Memory B cell (primary cell): ENCODE measurements at regions not wholly inside any gene's neighbourhood (a gene's known extent, or its start where the extent isn't known, plus 50 kb on each side); places are given as distances from the start of the nearest gene placed in this dataset.
"Not testable (repeated sequence)": the region's sequence is repeated elsewhere in the genome, so short reads cannot be mapped to it uniquely, and the experiment has no call there.

ENCODE experiments used
- ATAC-seq: fragments of 150-1000 bp; cut with Tn5 transposase; 2 replicates; pipeline ENCODE4 v1.10.0; 2021; ENCODE audit warnings: low read depth, mild to moderate bottlenecking, moderate library complexity
- DNase-seq, 2 donors: peaks; one replicate each; pipeline ENCODE4 v3.0.0; 2022; ENCODE audit warnings: low spot score in 2 of 2
- H3K27ac Mint-ChIP-seq: one replicate; pipeline ENCODE4 v1.8.0; 2022; ENCODE audit warnings: mild to moderate bottlenecking, moderate library complexity, mixed read lengths
- H3K27me3 Mint-ChIP-seq: one replicate; pipeline ENCODE4 v1.8.0; 2022; ENCODE audit warnings: mixed read lengths
- H3K36me3 Mint-ChIP-seq: one replicate; pipeline ENCODE4 v1.8.0; 2022; ENCODE audit warnings: mild to moderate bottlenecking, mixed read lengths
- H3K4me1 Mint-ChIP-seq: one replicate; pipeline ENCODE4 v1.8.0; 2022; ENCODE audit warnings: mixed read lengths
- H3K4me3 Mint-ChIP-seq: one replicate; pipeline ENCODE4 v1.8.0; 2022; ENCODE audit warnings: mild to moderate bottlenecking, moderate library complexity, mixed read lengths
- H3K9me3 Mint-ChIP-seq: one replicate; pipeline ENCODE4 v1.8.0; 2022; ENCODE audit warnings: mixed read lengths

- peaks cover 4% of the 10 kb centered on the region for H3K27me3 Mint-ChIP-seq
- DNase-seq, result no peak
- no peaks in the 10 kb centered on the region for H3K36me3 Mint-ChIP-seq
- H3K4me1 Mint-ChIP-seq, result peaks cover 16% of the 10 kb centered on the region
- H3K4me3 Mint-ChIP-seq, result no peak overlapping the region
- no peaks in the 10 kb centered on the region for H3K9me3 Mint-ChIP-seq
- no peak for ATAC-seq
- H3K27ac Mint-ChIP-seq, result no peak overlapping the region
These were observed 80.7 kb upstream of the CCDC167 start for GRCh38 chr6:37580176-37580955.

DNA sequence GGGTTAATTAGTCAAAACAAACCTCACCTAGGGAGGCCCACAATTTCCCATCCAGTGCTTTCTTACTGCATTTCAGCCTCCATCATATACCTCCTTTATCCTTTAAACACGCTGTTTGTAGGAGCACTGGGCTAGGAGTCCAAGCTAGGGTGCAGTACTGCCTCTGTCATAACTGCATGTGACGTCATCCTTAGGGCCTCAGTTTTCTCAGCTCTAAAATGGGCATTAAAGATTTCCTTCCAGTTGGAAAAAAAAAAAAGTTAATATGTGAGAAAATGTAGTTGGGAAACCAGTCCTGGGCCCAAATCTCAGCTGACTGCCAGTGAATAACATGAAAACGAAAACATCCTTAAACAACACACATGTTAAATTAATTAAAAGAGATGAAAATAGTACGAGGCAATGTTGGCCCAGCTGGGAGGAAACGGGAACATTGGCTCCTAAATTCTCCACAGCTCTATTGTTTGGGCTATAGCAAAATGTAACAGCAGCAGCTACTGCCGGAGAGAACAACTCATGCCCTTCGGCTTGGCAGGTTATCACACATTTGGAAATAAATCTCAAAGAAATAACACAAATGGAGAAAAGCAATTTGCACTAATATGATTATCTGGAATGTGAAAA, 79.9 kb upstream of the CCDC167 start:
- DNase-seq (no peak), ATAC-seq (no peak)
- no peaks in the 10 kb centered on the region for H3K36me3 Mint-ChIP-seq
- H3K4me1 Mint-ChIP-seq, result peaks cover 15% of the 10 kb centered on the region
- peaks cover 3% of the 10 kb centered on the region for H3K27me3 Mint-ChIP-seq
- H3K27ac Mint-ChIP-seq, result no peak overlapping the region
- H3K4me3 Mint-ChIP-seq, result no peak overlapping the region
- H3K9me3 Mint-ChIP-seq, result no peaks in the 10 kb centered on the region

GRCh38 chr6:37578104-37578503, 78.4 kb upstream of the CCDC167 start:
- DNase-seq, result no peak
- H3K9me3 Mint-ChIP-seq, result no peaks in the 10 kb centered on the region
- no peak overlapping the region for H3K27ac Mint-ChIP-seq
- peaks cover 3% of the 10 kb centered on the region for H3K27me3 Mint-ChIP-seq
- peaks cover 7% of the 10 kb centered on the region for H3K4me1 Mint-ChIP-seq
- H3K4me3 Mint-ChIP-seq, result no peak overlapping the region
- ATAC-seq, result no peak
- no peaks in the 10 kb centered on the region for H3K36me3 Mint-ChIP-seq

- no peaks in the 10 kb centered on the region for H3K9me3 Mint-ChIP-seq
- H3K27ac Mint-ChIP-seq, result no peak overlapping the region
- H3K4me1 Mint-ChIP-seq, result peaks cover 4% of the 10 kb centered on the region
- ATAC-seq (no peak), DNase-seq (no peak)
- H3K36me3 Mint-ChIP-seq, result no peaks in the 10 kb centered on the region
- no peak overlapping the region for H3K4me3 Mint-ChIP-seq
- peaks cover 3% of the 10 kb centered on the region for H3K27me3 Mint-ChIP-seq
These were observed 76.6 kb upstream of the CCDC167 start for GRCh38 chr6:37576336-37576737.

DNA sequence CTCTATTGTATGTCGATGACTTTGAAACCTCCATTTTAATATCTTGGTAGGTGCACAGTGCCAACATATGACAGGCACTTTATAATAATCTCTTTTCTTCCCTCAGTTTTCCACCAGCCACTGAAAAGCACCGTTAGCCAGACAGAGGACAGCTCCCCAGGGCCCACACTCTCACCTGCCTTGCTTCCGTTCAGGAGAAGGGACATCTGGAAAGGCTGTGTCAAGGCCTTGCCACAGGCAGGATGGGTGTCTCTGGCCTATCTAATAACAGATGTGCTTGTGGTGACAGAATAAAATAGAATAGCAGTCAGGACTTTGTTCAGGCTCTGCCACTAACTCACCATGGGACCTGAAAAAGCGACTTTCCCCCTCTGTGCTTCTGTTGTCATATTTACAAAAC, 75.5 kb upstream of the CCDC167 start:
- no peaks in the 10 kb centered on the region for H3K36me3 Mint-ChIP-seq
- DNase-seq (no peak), ATAC-seq (no peak)
- H3K27me3 Mint-ChIP-seq, result peaks cover 3% of the 10 kb centered on the region
- no peak overlapping the region for H3K4me3 Mint-ChIP-seq
- H3K9me3 Mint-ChIP-seq, result no peaks in the 10 kb centered on the region
- H3K27ac Mint-ChIP-seq, result no peak overlapping the region
- H3K4me1 Mint-ChIP-seq, result peaks cover 6% of the 10 kb centered on the region

GRCh38 chr6:37572334-37572733, 72.6 kb upstream of the CCDC167 start:
- H3K4me1 Mint-ChIP-seq, result peaks cover 11% of the 10 kb centered on the region
- H3K27me3 Mint-ChIP-seq, result no peaks in the 10 kb centered on the region
- DNase-seq (no peak), ATAC-seq (no peak)
- H3K9me3 Mint-ChIP-seq, result no peaks in the 10 kb centered on the region
- H3K27ac Mint-ChIP-seq, result no peak overlapping the region
- H3K4me3 Mint-ChIP-seq, result no peak overlapping the region
- no peaks in the 10 kb centered on the region for H3K36me3 Mint-ChIP-seq

DNA sequence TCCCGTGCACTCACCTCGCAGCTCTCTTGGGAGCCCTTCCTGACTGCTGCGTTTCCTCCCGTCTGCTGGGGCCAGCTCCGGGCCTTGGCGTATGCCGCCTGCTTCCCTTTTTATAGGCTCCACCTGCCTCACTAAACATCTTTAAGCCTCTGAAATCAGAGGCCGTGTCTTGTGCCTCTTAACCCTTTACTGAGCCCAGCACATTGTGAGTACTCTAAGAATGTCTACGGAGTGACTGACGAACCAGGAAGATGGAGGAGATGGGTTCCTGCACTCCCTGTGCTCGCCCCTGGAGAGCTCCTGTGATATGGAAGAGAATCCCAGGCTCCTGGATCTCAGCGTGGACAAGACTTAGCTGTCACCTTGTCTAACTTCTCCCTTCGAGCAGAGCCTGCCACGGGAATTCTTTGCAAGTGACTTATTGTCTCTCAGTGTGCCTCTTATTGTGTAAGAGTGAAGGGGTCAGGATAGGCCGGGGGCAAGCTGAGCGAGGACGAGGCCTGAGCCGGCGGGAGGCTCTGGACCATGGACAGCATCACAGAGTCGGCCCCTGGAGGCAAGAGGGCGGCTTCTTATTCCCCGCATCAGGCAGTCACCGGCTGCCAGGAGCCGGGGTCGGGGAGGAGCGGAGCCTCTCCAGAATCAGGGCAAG, 70.9 kb upstream of the CCDC167 start:
- Mint-ChIP-seq H3K27ac (peak overlapping the region; percentile 2), H3K4me3 (no peak overlapping the region), H3K27me3 (no peaks in the 10 kb centered on the region), H3K4me1 (peaks cover 17% of the 10 kb centered on the region), H3K36me3 (no peaks in the 10 kb centered on the region), H3K9me3 (no peaks in the 10 kb centered on the region)
- peak; percentile 69 for ATAC-seq
- no peak for DNase-seq

GRCh38 chr6:37569743-37570481, 70.2 kb upstream of the CCDC167 start:
- no peak for ATAC-seq

GRCh38 chr6:37569317-37569716, 69.6 kb upstream of the CCDC167 start:
- Mint-ChIP-seq H3K36me3 (no peaks in the 10 kb centered on the region), H3K27me3 (no peaks in the 10 kb centered on the region), H3K27ac (peak overlapping the region; percentile 11)

More at GRCh38 chr6:37569743-37570481, 70.2 kb upstream of the CCDC167 start:
- H3K4me3 Mint-ChIP-seq, result no peak overlapping the region
- H3K36me3 Mint-ChIP-seq, result no peaks in the 10 kb centered on the region
- no peak overlapping the region for H3K27ac Mint-ChIP-seq
- no peaks in the 10 kb centered on the region for H3K27me3 Mint-ChIP-seq
- H3K9me3 Mint-ChIP-seq, result no peaks in the 10 kb centered on the region
- H3K4me1 Mint-ChIP-seq, result peaks cover 21% of the 10 kb centered on the region
- no peak for DNase-seq

GRCh38 chr6:37566950-37567349, 67.3 kb upstream of the CCDC167 start:
- no peak for DNase-seq
- Mint-ChIP-seq H3K36me3 (no peaks in the 10 kb centered on the region), H3K27me3 (no peaks in the 10 kb centered on the region), H3K9me3 (no peaks in the 10 kb centered on the region), H3K4me3 (peak overlapping the region; percentile 7), H3K4me1 (peaks cover 40% of the 10 kb centered on the region), H3K27ac (no peak overlapping the region)
- ATAC-seq, result no peak

More at GRCh38 chr6:37569317-37569716, 69.6 kb upstream of the CCDC167 start:
- DNase-seq (no peak), ATAC-seq (no peak)
- peaks cover 27% of the 10 kb centered on the region for H3K4me1 Mint-ChIP-seq
- H3K4me3 Mint-ChIP-seq, result no peak overlapping the region
- H3K9me3 Mint-ChIP-seq, result no peaks in the 10 kb centered on the region

GRCh38 chr6:37566111-37566949, 66.6 kb upstream of the CCDC167 start:
- Mint-ChIP-seq H3K4me1 (peaks cover 41% of the 10 kb centered on the region), H3K4me3 (peak overlapping the region; percentile 71), H3K27me3 (no peaks in the 10 kb centered on the region), H3K9me3 (no peaks in the 10 kb centered on the region), H3K36me3 (no peaks in the 10 kb centered on the region), H3K27ac (peak overlapping the region; percentile 96)
- peak; percentile 52 for ATAC-seq
- peak; percentile 81 to 88 for DNase-seq

DNA sequence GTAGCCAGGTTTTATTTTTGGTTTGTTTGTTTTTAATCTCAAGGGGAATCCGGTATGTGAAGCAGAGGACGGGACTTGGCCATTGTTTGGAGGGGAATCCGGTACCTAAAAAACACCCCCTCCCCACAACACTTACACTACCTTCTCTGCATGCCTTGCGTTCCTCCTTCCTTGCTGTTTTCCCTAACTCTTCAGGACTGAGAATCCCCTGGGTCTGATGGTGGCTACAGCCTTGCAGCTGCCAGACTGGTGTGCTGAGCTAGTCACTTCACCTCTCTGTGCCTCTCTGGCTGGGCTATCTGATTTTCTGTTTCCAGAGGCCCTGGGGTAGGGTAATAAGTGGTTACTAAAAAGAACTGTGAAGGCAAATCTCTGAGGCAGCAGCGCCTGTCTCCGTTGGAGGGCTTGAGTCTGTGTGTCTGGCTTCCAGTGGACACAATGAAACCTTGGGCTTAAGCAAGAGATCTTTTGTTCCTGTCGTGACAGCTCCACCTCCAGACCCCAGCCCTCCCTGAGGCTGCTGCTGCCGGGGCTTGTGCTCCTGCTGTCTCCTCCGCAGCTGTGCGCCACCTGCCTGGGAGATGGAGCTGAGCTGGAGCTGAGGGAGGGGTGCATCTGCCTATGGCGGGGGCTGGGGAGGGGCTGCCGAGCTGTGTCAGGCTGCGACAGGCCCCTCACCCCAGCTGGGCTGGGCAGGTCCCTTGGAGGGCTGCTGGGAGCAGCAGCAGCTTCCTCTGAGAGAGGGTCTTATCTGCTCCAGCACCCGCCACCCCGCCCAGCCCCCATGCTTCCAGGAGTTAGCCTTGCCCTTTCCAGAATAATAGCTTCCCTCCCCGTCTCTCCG, 65.8 kb upstream of the CCDC167 start:
- no peaks in the 10 kb centered on the region for H3K36me3 Mint-ChIP-seq
- no peaks in the 10 kb centered on the region for H3K9me3 Mint-ChIP-seq
- H3K4me3 Mint-ChIP-seq, result peak overlapping the region; percentile 71
- peaks cover 47% of the 10 kb centered on the region for H3K4me1 Mint-ChIP-seq
- peak overlapping the region; percentile 96 for H3K27ac Mint-ChIP-seq
- DNase-seq, result no peak
- H3K27me3 Mint-ChIP-seq, result no peaks in the 10 kb centered on the region
- no peak for ATAC-seq

DNA sequence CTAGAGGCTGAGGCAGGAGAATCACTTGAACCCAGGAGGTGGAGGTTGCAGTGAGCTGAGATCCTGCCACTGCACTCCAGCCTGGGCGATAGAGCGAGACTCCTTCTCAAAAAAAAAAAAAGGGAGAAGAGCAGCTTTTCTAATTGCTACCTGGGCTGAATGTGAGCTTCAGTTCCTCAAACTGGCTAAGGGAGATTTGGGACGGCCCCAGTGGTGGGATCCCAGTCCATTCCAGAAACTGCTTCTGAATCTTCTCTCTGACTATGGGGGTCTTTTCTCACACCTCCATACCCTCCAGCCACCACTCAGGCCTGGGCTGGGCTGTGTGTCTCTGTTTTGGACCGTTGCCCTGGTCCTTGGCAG, 63.2 kb upstream of the CCDC167 start:
- not testable (repeated sequence) for H3K9me3 Mint-ChIP-seq, H3K27me3 Mint-ChIP-seq, H3K4me3 Mint-ChIP-seq, DNase-seq, H3K36me3 Mint-ChIP-seq, ATAC-seq
- peaks cover 60% of the 10 kb centered on the region for H3K4me1 Mint-ChIP-seq
- H3K27ac Mint-ChIP-seq, result peak overlapping the region; percentile 96
